H7 (cell line): ENCODE measurements at regions not wholly inside any gene's neighbourhood (a gene's known extent, or its start where the extent isn't known, plus 50 kb on each side); places are given as distances from the start of the nearest gene placed in this dataset.
"Not testable (repeated sequence)": the region's sequence is repeated elsewhere in the genome, so short reads cannot be mapped to it uniquely, and the experiment has no call there.

Experiments used
- DNase-seq: peaks from one replicate; pipeline ENCODE4 v3.0.0; 2012
- H3K27me3 ChIP-seq: 2 replicates; pipeline ENCODE4 v1.6.0; 2011; ENCODE audit warnings: mild to moderate bottlenecking, low read length; ENCODE audit not compliant: control insufficient read depth, insufficient read depth
- H3K36me3 ChIP-seq: replicated peaks from 2 replicates; pipeline ENCODE4 v1.5.1; 2011; ENCODE audit warnings: low read length; ENCODE audit not compliant: control insufficient read depth, insufficient read depth
- H3K4me3 ChIP-seq: 2 replicates; pipeline ENCODE4 v1.5.1; 2011; ENCODE audit warnings: low read depth, mild to moderate bottlenecking, control low read depth, low read length, moderate library complexity; ENCODE audit not compliant: insufficient read depth

- not testable (repeated sequence) for H3K27me3 ChIP-seq, H3K4me3 ChIP-seq, H3K36me3 ChIP-seq, DNase-seq
Measured at GRCh38 chr17:45554479-45554878, 64.0 kb upstream of the PLEKHM1 start.

DNA sequence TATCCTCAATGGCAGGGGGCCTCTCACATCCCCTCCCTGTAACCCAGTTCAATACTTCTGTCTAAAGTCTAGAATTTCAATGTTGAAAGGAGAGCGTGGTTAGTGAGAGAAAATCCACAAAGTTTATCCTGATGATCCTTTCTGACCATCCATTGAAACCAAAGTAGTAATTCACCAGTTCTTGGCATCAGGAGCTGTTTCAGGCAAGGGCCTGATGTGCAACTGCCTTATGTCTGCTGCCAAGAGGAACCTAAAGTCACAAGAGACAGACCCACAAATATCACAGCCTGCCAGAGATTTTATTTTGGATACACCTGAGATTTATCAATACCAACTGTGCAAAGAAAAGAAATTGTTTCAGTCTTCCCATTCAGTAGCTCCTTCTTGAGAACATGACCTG is 68.3 kb upstream of the PLEKHM1 start:
- not testable (repeated sequence) for H3K36me3 ChIP-seq, H3K27me3 ChIP-seq, H3K4me3 ChIP-seq, DNase-seq

GRCh38 chr17:45562868-45563267 is 72.3 kb upstream of the PLEKHM1 start:
- not testable (repeated sequence) for H3K27me3 ChIP-seq

DNA sequence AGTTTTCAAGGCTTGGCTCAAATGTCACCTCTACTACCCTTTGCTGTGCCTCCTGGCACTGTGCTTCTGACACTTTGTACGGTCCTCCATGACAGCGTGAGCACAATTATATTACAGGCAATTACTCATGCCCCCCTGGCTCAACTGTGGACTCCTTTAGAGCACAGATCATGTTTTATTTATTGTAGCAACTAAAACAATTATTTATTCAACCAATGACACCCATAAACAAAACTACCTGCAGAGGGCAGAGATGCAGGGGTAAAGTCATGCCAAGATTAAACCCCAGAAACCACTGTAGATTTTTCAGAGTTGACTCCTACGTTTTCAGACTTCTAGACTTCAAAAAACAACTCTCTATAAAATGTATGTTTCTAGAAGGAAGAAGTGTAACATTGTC is 72.8 kb upstream of the PLEKHM1 start:
- H3K4me3 ChIP-seq, H3K36me3 ChIP-seq, DNase-seq, H3K27me3 ChIP-seq: not testable (repeated sequence)

More at GRCh38 chr17:45562868-45563267, 72.3 kb upstream of the PLEKHM1 start:
- not testable (repeated sequence) for H3K4me3 ChIP-seq, H3K36me3 ChIP-seq, DNase-seq

- not testable (repeated sequence) for H3K27me3 ChIP-seq, H3K4me3 ChIP-seq, DNase-seq, H3K36me3 ChIP-seq
Measured at GRCh38 chr17:45568275-45568674, 77.8 kb upstream of the PLEKHM1 start.

DNA sequence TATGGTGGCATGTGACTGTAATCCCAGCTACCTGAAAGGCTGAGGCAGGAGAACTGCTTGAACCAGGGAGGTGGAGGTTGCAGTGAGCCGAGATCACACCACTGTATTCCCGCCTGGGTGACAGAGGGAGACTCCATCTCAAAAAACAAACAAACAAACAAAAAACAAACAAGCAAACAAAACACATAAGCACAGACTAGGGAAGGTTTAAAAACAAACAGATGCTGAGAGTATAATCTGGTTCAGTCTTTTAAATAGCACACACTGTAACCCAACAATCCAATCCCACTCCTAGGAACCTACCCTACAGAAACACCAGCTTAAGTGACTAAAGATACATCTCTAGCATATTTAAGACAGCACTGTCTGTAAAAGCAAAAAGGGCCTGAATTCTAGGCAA is 82.8 kb upstream of the PLEKHM1 start:
- H3K27me3 ChIP-seq, DNase-seq, H3K4me3 ChIP-seq, H3K36me3 ChIP-seq: not testable (repeated sequence)

GRCh38 chr17:45573924-45574770 is 83.6 kb upstream of the PLEKHM1 start:
- DNase-seq: no peak
- Histone ChIP-seq H3K36me3 (no peaks in the 10 kb centered on the region), H3K27me3 (no peaks in the 10 kb centered on the region), H3K4me3 (no peak overlapping the region)

DNA sequence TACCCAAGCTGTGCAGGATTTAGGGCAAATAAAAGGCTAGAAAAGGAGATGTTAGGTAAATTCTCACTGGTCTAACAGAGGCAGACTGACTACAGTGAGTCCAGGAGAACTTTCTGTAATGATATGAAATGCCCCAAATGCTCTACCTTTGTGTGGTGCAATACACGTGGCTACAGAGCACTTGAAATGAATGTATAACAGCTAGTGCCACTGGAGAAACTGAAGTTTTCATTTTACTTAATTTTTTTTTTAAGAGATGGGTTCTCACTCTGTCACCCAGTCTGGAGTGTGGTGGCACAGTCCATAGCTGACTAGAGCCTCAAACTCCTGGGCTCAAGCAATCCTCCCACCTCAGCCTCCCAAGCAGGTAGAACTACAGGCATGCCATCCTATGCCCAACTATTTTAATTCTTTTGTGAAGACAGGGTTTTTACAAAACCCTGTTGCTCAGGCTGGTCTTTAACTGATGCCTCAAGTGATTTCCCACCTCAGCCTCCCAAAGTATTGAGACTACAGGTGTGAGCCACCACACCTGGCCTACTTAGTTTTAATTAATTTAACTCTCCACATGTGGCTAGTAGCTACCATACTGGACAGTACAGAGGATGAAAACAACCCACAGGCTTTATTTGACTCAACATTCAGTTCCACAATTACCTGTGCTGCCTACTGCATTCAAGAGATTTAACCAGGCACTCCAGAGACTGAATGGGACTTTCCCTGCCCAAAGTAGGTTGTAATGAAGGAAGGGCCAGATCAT is 84.8 kb upstream of the PLEKHM1 start:
- DNase-seq: no peak
- no peak overlapping the region for H3K4me3 ChIP-seq
- no peaks in the 10 kb centered on the region for H3K27me3 ChIP-seq
- no peaks in the 10 kb centered on the region for H3K36me3 ChIP-seq

DNA sequence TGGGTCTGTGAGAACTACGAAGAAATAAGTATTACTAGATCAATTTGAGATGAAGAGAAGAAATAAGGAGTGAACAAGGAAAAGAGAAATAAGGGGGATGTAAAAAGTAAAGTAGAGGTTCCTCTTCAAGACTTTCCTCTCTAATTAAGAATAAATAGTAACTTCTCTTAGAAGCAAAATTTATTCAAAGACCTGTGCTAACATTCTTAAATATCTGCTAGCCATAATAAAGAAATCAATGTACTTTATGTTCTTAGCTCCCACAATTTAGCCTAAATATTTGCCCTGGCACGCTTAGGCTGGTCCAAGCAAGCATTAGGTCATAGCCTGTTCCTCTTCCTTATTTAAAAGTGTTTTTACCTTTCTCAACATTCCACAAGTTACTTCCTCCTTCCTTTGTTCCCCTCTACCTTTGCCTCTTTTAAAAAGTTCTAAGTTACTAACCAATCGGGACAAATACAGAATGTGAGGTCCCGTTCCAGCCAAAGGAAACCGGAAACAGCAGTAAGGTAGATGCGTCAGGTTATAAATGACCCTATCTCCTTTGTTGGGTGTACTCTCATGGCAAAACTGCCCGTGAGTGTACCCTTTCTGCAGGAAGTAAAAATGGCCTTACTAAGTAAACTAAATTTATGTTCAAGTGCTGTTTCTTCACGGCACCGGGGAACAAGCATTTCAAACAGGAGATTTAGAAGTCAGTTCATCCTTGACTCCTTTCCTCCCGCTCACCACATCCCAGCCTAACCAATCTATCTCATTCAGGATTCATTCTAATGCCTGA is 86.2 kb upstream of the PLEKHM1 start:
- not testable (repeated sequence) for DNase-seq, H3K36me3 ChIP-seq, H3K27me3 ChIP-seq

DNA sequence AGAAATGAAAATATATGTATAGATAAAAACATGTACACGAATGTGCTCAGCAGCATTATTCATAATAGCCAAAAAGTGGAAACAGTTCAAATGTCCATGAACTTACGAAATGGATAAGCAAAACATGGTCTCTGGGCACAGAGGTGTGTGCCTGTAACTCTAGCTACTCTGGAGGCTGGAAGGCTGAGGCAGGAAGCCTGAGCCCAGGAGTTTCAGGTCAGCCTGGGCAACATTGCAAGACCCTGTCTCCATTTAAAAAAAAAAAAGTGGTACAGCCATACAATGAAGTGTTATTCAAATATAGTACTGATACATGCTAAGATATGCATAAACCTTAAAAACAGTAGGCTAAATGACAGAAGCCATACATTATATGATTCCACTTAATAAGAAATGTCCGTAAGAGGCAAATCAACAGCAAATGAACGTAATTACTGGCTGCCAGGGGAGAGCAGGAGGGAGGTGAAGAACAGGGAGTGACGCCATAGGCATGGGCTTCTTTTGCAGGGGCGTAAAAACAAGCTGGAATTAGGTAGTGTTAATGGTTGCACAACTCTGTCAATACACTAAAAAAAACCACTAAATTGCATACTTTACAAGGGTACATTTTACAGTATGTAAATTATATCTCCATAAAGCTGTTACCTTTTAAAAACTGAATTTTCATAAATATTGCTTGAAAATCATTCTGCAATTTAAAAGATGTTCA is 87.2 kb upstream of the PLEKHM1 start:
- H3K4me3 ChIP-seq: no peak overlapping the region
- no peak for DNase-seq
- 0 out of 2 replicates have a peak, but pooled peaks cover 3% of the 10 kb centered on the region for H3K36me3 ChIP-seq
- no peaks in the 10 kb centered on the region for H3K27me3 ChIP-seq

More for the DNA sequence above, 86.2 kb upstream of the PLEKHM1 start:
- H3K4me3 ChIP-seq: not testable (repeated sequence)

GRCh38 chr17:45578516-45579455 is 88.3 kb upstream of the PLEKHM1 start:
- peak; percentile 9 for DNase-seq
- Histone ChIP-seq H3K4me3 (no peak overlapping the region), H3K36me3 (0 out of 2 replicates have a peak, but pooled peaks cover 3% of the 10 kb centered on the region), H3K27me3 (no peaks in the 10 kb centered on the region)

- peak; percentile 54 for DNase-seq
Measured at GRCh38 chr17:45579529-45580495, 89.3 kb upstream of the PLEKHM1 start.

More at GRCh38 chr17:45579529-45580495, 89.3 kb upstream of the PLEKHM1 start:
- no peaks in the 10 kb centered on the region for H3K27me3 ChIP-seq
- H3K36me3 ChIP-seq: 0 out of 2 replicates have a peak, but pooled peaks cover 3% of the 10 kb centered on the region
- no peak overlapping the region for H3K4me3 ChIP-seq
